ENCODE measurements at regions not wholly inside any gene's neighbourhood (a gene's known extent, or its start where the extent isn't known, plus 50 kb on each side); places are given as distances from the start of the nearest gene placed in this dataset.

DNA sequence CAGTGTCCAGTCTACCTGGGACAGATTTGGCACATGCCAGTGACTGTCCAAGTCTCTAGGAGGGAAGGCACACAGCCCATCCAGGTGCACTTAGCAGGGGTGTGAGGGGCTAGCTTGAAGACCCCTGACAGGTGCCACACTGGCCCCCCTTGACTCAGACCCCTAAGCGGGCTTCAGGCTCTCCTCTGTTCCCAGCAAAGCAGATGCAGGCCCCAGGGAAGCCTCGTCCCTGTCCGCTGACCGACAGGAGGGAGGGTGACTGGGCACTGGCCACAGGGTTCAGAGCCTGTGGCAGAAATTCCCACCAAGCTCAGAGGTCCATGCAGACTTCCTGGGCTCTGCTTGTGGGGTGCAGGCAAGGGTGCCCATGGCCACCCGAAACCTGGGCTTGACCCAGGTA lies 239.8 kb upstream of the MYT1L start:
- DNase-seq (ENCODE audit: low spot score) = no peak

DNA sequence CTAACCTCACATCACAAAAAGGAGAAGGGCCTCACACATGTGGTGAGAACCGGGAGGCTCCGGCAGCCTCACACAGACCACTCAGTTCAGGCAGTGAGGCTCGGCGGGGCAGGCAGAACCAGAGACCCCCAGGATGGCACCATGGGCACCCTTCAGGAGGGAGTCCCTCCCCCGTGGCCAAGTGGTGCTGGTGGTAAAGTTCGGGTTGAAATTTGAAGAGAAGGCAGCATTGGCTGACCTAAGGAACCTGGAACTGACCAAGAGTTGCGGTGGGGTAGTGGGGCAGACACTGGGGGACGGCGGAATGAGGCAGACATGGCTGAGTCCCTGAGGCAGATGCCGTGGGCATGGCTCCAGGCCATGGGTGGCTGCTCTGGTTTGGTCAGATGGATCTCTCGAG lies 239.3 kb upstream of the MYT1L start:
- DNase-seq (ENCODE audit: low spot score) = no peak

DNA sequence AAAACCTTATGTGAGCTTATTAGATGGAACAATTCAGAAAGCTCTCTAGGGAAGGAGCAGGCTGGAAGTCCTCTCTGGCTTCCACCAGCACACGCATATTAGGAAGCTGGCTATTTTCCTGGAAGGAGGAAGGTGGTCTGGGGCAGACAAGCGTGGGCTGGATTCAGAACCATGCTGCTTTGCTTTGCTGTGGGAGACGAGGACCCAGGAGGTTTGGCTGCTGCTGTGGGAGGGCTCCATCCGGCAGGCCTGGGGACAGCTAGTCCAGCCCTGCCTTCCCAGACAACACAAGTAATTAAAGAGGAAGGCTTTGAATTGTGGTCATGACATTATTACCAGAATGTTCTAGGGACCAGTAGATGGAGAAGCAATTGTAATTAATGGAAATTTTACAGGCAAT lies 238.8 kb upstream of the MYT1L start:
- DNase-seq (ENCODE audit: low spot score) = no peak

DNA sequence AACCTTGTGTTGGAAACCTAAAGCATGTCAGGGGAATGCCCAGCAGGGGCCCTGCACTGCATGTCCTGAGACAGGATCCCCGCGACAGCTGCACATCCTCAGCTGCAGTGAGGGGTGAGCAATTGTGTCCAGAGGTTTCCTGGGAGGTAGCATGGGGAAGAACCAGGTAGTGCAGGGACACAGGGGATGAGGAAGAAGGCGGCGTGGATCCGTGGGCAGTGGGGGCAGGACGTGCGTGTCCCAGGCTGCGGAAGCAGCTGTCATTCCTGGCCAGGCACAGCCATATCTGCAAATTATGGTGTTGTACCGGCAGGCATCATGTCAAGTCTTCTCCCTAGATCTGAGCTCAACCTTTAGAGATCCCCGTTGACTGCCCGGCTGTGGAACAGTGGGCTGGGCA lies 238.2 kb upstream of the MYT1L start:
- no peak for DNase-seq (ENCODE audit: low spot score)

DNA sequence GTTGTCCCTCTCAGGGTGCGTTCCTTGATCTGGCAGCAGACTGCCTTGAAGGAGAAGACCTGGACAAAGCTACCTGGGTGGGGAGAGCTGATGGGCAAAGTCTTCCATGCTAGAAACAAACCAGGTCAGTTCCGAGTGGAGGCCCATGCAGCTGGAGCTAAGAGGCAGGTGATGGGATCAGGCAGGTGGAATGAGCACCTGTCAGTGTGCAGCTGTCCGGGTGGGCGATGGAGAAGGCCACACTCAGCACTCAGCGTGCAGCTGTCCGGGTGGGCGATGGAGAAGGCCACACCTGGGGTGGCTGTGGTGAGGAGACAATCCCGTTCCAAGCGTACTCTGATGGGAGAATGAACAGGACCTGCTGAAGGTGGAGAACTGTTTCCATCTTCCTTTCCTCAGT lies 237.3 kb upstream of the MYT1L start:
- DNase-seq (ENCODE audit: low spot score) = no peak

DNA sequence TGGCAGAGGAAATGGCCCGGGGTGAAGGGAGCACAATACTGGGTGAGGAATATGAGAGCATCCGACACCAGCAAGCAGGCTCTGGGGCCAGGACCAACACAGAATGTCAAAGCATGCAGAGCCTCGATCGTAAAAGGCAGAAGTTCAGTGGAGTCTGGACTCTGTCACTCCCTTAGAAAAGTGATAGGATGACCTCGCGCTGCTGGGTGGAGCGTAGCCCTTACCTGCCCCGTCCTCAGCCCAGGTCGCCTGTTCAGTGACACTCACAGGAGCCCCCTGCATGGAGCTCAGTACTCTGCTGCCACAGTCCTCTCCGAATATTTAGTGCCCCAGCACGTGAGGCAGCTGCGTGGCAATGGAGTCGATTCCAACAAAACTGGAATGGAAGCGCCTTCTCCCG lies 236.7 kb upstream of the MYT1L start:
- DNase-seq (ENCODE audit: low spot score) = no peak

DNA sequence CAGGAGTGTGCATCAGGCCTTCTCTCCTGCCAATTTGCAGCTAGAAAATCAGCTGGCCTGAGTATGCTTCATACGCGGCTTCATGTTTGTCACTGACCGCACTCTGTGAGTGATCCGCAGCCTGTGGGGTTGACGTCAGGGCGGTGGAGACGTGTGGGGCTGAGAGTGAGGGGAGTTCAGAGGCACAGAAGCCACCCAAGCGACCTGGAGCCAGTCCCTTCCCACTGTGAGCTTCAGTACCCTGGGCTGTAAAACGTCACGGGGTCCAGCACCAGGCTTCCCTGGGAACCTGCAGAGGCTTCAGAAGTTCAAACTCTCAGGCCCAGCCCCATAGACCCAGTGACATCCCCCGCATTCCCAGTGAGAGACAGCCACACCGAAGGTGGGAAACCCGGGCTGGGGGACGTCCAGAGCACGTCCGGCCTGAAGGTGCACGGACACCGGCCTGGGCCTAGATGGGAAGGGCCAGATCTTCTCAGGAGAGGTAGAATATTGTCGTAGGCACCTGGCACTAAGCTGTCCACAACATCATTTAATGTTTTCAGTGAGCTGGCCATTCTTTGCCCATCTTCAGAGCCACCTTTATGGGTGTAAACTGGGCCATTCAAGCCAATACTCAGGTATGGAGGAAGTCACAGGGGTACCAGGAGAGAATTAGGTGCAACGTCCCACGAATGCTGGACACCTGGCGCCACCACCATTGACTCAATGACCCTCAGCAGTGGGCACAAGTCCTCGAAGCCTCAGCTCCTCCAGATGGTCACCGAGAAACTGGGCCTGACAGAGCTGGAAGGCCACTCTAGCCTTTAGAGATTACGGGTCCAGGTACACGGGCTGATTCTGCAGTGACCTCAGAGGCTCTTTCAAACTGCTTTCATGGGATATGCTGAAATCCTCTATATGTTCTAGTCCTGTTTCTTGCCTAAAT lies 235.6 kb upstream of the MYT1L start:
- DNase-seq (ENCODE audit: low spot score) = no peak

DNA sequence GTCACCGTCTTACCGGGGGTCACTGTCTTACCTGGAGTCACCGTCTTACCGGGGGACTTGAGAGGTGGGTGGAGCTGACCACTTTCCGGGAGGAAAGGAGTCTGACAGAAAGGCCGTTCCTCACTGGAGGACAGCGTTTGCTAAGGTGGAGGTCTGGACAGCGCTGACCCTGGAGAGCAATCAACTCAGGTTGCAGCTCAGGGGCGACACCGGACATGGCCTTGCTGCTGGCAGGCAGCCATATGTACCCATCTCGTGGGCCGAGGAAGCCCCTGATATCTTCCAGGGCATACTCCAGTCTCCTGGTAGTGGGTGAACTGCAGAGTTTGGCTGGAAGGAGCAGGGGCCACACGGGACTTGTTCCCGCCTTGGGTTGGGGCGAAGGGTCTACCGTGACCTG lies 234.6 kb upstream of the MYT1L start:
- no peak for DNase-seq (ENCODE audit: low spot score)

DNA sequence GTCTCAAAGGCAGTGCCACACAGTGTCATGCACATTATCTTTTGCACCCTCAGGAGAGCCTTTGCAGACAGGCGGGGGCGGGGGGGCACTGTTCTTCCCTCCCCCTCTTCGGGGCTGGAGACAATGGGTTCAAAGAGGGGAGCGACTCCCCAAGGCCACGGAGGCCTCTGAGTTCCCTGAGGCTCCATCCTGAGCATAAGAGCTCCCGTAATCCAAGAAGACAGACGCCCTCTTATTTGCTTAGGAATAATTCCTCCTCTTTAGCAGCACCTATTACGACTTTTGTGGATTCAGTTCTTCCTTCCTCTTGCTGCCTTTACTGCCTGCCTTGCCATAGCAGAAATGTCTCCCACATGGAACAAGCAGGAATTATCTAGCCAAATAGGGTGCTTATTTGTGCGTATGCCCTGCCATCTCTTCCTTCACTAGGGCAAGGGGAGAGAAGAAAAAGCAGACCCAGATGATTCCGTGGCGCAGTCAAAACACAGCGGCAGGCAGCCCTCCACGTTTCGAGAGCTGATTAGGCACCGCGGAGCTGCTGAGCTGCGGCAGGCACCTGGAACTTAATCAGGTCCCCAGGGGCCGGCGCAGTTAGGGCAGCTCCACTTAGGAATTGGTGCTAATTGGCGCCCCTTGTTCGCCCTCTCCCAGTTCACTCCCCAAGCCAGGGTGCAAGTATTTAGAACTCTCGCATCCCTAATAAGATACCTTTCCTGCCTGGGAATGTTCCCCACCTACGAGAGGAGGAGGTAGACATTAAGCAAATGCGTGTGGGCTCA lies 233.4 kb upstream of the MYT1L start:
- DNase-seq (ENCODE audit: low spot score) = no peak

DNA sequence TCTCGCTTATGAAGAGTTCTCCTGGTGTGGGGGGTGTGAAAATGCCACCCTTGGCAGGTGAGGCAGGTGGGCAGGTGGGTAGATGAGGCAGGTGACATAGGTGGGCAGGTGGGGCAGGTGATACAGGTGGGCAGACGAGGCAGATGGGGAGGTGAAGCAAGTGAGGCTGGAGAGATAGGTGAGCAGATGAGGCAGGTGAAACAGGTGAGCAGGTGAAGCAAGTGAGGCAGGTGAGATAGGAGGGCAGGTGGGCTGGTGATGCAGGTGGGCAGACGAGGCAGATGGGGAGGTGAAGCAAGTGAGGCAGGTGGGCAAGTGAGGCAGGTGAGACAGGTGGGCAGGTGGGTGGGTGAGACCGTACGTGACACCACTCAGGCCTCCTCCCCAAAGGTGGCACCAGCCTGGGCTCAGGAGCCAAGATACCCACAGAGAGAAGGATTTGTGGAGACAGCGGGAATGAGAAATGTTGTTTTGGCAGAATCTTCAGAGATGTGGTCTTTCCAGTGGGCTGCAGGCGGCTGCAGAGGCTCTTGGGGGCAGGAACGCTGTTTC lies 232.3 kb upstream of the MYT1L start:
- no peak for DNase-seq (ENCODE audit: low spot score)

DNA sequence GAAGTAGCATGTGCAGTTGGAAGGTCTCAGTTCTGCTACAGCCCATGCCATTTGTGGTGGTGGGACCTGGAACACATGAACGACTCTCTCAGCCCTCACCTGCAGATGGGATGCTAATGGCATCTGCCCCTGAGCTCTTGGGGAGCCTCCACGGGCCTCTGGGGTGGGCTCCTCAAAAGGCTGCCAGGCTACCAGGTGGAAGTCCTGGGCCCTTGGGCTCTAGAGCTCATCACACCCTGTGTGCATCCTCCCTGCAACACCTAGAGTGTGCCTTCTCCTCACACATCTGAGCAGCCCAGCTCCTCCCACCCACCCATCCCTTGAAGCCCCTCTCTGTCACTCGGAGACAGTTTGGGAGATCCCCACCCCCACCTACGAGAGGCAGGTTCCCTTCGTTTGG lies 231.8 kb upstream of the MYT1L start:
- DNase-seq (ENCODE audit: low spot score) = no peak

DNA sequence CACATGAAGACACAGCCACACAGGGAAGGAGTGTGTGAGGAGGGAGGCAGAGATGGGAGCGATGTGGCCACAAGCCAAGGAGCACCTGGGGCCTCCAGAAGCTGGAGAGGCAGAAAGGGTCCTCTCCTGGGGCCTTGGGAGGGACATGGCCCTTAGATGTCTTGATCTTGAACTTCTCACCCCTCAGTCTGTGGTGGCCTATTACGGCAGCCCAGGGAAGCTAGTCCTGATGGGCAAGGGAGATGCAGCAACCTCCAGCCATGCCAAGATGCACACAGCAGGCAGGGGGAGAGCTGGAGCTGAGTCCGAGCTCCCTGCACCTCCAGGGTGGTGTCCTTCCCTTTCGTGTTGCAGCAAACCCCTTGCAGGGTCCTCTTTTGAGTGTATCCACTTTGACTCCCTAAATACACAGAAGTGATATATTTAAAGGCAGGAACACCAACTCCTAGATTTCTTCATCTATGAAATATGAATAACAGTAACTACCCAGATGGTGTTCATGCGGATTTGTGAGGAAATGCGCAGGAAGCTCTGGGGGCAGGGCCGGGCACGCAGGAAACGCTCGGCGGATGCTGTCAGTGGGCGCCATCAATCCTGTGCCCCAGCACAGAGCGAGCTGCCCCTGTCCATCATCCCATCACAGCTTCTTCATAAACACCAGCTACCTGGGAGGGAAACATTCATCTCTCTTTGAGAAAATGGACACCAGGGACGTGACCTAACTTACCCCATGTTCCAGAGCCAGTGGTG lies 230.4 kb upstream of the MYT1L start:
- DNase-seq (ENCODE audit: low spot score) = no peak

DNA sequence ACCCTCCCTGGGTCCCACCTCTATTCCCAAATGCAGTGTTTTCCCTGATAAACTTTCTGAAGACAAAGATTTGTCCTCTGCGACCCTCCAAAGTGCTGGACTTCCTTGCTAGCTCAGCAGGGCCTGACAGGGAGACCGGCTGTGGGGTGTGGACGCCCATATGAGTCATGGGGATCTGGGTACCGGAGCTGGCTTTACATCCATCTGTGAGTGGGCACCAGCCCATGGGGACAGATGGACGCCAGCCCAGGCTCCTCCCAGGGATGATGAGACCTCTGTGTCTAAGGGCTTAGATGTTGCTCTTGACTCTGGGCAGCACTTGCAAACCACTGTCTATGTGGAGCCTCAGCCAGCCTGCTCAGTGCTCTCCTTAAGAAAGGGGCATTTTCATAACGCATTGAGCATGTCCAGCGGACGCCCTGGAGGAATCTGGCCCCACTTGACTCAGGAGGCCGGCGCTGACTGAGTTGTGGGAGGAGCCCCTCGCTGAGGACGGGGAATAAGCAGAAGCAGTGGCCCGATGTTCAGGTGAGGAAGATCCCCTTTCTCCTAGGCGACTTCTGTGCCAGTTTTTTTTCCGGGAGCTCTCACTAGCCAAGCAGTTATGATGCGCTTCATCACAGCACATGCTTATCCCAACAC lies 229.4 kb upstream of the MYT1L start:
- DNase-seq (ENCODE audit: low spot score) = no peak

DNA sequence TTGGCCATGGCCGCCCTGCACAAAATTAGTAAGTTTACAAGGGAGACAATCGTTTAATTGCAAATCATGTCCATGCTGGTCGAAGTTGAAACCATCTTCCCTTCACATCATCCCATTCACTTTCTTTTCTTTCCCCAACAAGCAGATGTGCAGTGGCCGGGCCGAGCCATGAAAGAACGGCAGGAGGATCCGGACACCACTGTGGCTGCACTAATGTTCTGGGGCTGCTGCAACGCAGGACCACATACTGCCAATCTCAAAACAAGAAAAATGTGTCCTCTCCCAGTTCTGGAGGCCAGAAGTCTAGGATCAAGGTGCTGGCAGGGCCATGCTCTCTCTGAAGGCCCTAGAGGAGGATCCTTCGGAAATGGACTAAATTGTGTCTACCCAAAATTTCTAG lies 227.4 kb upstream of the MYT1L start:
- DNase-seq (ENCODE audit: low spot score) = no peak

DNA sequence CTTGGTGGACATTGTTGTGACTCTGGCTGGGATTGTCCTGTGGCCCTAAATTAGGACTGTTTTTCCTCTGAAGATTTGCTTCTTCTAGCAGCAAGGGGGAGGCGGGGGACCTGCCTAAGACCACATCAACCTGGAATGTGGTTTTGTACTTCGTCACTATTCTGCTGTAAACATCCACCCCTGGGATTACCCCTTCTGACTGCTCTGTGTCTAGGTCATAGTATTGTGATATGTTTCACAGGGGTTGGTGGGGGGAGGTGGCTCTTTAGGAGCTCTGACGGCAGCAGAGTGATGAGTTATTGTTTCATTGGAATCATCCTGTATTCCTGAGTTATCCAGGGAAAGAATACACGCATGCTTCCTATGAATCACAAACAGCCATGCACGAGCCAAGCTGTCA lies 226.4 kb upstream of the MYT1L start:
- DNase-seq (ENCODE audit: low spot score) = no peak

DNA sequence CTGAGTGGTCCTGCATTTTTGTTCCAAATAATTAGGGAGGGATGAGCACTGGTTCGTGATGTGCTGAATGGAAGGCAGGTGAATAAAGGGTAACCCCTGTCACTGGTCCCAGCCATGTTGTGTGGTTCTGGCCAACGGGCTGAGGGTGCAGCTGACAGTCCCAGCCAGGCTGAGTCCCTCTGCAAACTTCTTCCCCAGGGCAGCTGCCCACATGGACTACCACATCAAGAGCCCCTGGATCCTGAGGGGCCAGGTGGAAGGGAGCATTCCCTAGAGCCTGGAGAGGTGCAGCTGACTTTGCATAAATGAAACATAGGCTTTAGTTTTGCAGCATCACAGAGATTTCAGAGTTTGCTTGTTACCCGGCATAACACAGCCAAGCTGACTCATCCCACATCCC lies 219.8 kb upstream of the MYT1L start:
- DNase-seq (ENCODE audit: low spot score) = no peak

DNA sequence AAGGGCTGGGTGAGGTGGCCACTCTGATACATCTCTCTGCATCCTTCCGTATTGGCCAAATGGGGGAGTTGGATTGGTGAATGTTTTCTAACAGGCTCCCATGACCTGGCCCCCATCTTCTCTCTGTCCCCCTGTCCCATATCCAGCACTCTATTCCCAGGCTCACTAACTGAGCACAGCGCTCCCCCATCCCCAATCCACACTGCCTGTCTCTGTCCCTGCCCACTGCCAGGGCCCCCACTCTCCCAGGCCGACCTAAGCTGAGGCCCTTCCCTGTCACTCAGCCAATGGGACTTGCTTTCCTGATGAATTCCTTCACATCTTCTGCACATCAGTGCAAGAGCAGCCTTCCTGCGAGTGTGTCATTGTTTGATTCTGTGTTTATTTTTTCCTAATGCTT lies 216.8 kb upstream of the MYT1L start:
- DNase-seq (ENCODE audit: low spot score) = no peak

DNA sequence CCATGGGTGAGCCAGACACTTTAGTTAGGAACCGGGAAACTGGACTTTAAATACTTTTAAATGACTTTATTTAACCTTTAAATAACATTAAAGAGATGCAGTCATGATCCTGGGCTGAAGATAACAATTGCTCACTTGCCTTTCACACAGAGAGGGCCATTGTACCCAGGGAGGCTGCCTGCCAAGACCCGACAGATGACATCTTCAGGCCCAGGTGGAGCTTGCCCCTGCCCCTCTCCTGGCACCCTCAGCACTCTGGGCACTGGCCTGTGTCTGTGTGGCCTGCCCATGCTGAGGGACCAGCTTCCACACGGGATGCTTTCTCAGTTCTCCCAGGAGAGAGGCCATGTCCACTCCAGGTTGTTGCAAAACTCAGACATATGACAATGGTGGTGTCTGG lies 216.4 kb upstream of the MYT1L start:
- DNase-seq (ENCODE audit: low spot score) = no peak

DNA sequence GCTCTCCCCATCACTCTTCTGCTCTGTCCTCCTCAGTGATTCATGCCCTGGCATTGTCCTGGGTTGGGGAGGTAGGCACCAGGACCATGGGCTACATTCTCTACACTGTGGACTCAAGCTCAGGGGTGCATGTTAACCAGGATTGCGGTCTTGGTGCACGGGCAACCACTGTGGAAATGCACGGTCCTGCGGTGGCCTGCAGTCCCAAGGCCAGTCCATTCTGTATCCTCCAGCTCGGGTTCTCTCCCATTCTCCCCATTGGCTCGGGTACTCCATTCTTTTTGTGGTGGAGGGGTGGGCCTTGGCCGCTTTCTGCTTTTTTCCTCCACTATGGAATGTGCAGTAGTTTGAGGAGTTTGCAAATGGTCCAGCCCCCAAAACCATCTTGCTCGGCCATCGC lies 215.0 kb upstream of the MYT1L start:
- DNase-seq (ENCODE audit: low spot score) = no peak

DNA sequence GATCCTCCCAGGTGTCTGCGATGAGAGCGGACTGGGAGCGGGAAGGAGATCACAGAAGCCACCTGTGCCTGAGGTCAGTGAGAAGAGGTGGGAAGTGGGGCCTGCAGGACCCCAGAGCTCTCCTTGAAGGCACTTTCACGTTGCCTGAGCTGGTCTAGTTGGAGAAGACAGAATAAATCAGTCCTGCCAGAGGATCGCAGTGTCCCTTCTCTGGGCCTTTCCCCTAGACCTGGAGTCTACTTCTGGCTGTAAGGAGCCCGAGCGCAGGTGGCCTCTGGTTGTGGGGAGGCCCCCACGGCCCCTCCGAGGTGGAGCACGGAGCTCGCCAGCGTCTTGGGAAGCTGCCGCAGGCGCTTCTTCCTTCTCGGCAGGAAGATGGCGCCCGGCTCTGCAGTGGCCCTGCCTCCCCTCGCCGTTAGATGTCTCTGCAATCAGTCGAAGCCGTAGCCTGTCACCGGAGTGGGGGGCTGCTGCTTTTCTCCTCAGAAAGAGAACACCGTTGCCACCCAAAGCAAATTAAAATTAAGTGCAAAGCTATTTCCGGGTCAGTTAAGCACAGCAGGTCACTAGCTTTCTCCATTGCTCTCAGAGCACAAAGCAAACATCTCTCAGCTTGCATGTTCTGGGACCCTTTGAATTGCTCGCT lies 212.0 kb upstream of the MYT1L start:
- DNase-seq (ENCODE audit: low spot score) = no peak

DNA sequence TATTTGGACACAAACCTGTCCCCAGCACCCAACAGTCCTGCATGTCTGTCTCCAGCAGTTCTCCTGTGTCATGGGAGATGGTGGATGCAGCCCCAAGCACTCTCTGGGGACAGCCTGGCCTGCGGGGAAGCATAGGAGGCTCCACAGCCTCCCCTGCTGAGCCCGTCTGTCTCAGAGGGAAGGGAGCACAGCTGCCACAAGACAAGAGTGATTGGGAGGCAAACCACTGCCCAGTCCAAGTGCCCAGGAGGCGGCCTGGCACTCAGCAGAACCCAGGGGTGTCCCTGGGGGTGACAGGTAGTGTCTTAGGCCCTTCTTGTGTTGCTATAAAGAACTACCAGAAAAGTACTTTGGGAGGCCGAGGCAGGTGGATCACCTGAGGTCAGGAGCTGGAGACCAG lies 211.2 kb upstream of the MYT1L start:
- no peak for DNase-seq (ENCODE audit: low spot score)

Measured in CD4-positive, alpha-beta T cell treated with Interleukin-15 for 4 hours (primary cell).